Panc1 (cell line): ENCODE measurements at regions not wholly inside any gene's neighbourhood (a gene's known extent, or its start where the extent isn't known, plus 50 kb on each side); places are given as distances from the start of the nearest gene placed in this dataset.

ENCODE experiments used
- ATAC-seq: fragments of 200-7000 bp; cut with Tn5 transposase; 2 replicates; pipeline ENCODE4 v1.9.1; 2020; ENCODE audit warnings: mild to moderate bottlenecking, moderate library complexity
- BruUV-seq: library from RNA; stranded (reverse); fragments of 400-500 nt; replicated peaks from 2 replicates; lab custom pipeline; 2021; lab: Mats Ljungman, UMichigan
- CTCF ChIA-PET: fragments of 300-600 bp; sonication (Branson Sonifier 250); formaldehyde crosslinking; loops from one replicate; lab custom pipeline; 2022; ENCODE audit warnings: antibody characterized with exemption; lab: Charles Lee
- POLR2A ChIA-PET: fragments of 300-600 bp; sonication (Branson Sonifier 250); formaldehyde crosslinking; loops from one replicate; lab custom pipeline; 2022; ENCODE audit warnings: antibody characterized with exemption; lab: Charles Lee
- DNase-seq: peaks from one replicate; pipeline ENCODE4 v3.0.0-alpha.2; 2010; ENCODE audit warnings: low read depth, low spot score
- H3K27ac ChIP-seq: 2 replicates; pipeline ENCODE4 v1.5.1; 2011; ENCODE audit warnings: mild to moderate bottlenecking, low read length, inconsistent platforms
- H3K27me3 ChIP-seq: fragments of 200-500 bp; sonication (Bioruptor generic); 2 replicates; pipeline ENCODE4 v1.6.0; 2014; ENCODE audit warnings: low read length, inconsistent platforms; ENCODE audit not compliant: control insufficient read depth, insufficient read depth
- H3K36me3 ChIP-seq: fragments of 200-500 bp; sonication (Bioruptor generic); 2 replicates; pipeline ENCODE4 v1.5.1; 2014; ENCODE audit warnings: inconsistent platforms, mild to moderate bottlenecking, low read length, moderate library complexity; ENCODE audit not compliant: control insufficient read depth, insufficient read depth
- H3K4me1 ChIP-seq: 2 replicates; pipeline ENCODE4 v1.5.1; 2011; ENCODE audit warnings: inconsistent platforms, mild to moderate bottlenecking, low read length, moderate library complexity; ENCODE audit not compliant: control insufficient read depth, insufficient read depth
- H3K4me3 ChIP-seq, 2 experiments: 2 replicates each; pipeline ENCODE4 v1.5.1; 2011 to 2012; ENCODE audit warnings: low read depth in 2 of 2, low read length in 2 of 2, mild to moderate bottlenecking in 2 of 2, inconsistent platforms in 1 of 2, moderate library complexity in 1 of 2
- H3K9me3 ChIP-seq: fragments of 200-500 bp; sonication (Bioruptor generic); 2 replicates; pipeline ENCODE4 v1.5.1; 2014; ENCODE audit warnings: low read depth, mild to moderate bottlenecking, inconsistent platforms, low read length, moderate library complexity; ENCODE audit not compliant: control insufficient read depth, insufficient read depth
- CTCF ChIP-seq: fragments of 450-650 bp; IDR thresholded peaks from 2 replicates; pipeline ENCODE4 v1.5.1; 2017; ENCODE audit warnings: mild to moderate bottlenecking
- POLR2AphosphoS5 ChIP-seq: IDR thresholded peaks from 2 replicates; pipeline ENCODE4 v1.6.1; 2012; ENCODE audit warnings: mild to moderate bottlenecking, low read depth, low read length, moderate library complexity
- SIN3A ChIP-seq: IDR thresholded peaks from 2 replicates; pipeline ENCODE4 v1.6.1; 2012; ENCODE audit warnings: low read depth, mild to moderate bottlenecking, low read length, moderate library complexity, borderline replicate concordance; ENCODE audit not compliant: insufficient read depth
- TCF7L2 ChIP-seq: IDR thresholded peaks from 2 replicates; pipeline ENCODE4 v1.6.1; 2011; ENCODE audit warnings: mild to moderate bottlenecking, low read depth, low read length, inconsistent platforms
- in situ Hi-C: cut with HindIII; loops from 2 replicates; pipeline ENCODE4 v1.10.0; 2016; ENCODE audit warnings: low sequenced_read_pairs, low pct_unique_long_range_greater_than_20kb
- intact Hi-C: fragments of 100-400 bp; cut with micrococcal nuclease; formaldehyde crosslinking; loops from one replicate; pipeline ENCODE4 v1.10.0; 2022; ENCODE audit not compliant: unreplicated experiment
- TF ChIP-seq, protein P1 (sequence below), 2 experiments: IDR thresholded peaks; 2 replicates each; pipeline ENCODE4 v1.6.1; 2011 to 2012; ENCODE audit warnings: low read depth in 2 of 2, control low read depth in 1 of 2, low read length in 1 of 2, mild to moderate bottlenecking in 1 of 2, moderate library complexity in 1 of 2; ENCODE audit not compliant: insufficient read depth in 1 of 2

DNA sequence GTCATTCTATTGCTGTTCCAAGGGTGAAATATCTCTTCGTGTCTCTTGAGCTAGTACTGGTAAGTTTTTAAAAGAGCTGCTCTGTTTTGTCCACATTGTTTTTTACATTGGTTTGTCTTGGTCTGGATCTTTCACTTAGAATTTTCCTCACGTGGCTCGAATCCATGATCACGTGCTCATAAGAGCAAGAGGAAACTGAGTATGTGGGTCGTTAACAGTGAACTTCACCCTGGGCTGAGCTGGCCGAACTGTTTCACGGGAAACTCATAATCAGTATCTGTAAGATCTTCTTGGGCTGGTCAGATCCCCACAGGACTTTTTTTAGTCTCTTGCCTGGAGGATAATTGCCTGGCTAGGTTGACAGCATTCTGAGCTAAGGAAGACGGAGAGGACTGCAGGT lies 77.8 kb upstream of the HELT start:
- ChIA-PET CTCF (no interaction called here), POLR2A (no interaction called here)
- Histone ChIP-seq H3K4me3 (no peak overlapping the region), H3K36me3 (no peaks in the 10 kb centered on the region), H3K4me1 (no peaks in the 10 kb centered on the region), H3K27ac (no peak overlapping the region), H3K27me3 (peaks cover 3% of the 10 kb centered on the region; the same call in 1 of the 2 replicates), H3K9me3 (no peaks in the 10 kb centered on the region)
- in situ Hi-C loops (no loop called here), intact Hi-C loops (no loop called here)
- TF ChIP-seq TCF7L2 (no peak), SIN3A (no peak), POLR2AphosphoS5 (no peak), CTCF (no peak)
- TF ChIP-seq, protein P1, sequence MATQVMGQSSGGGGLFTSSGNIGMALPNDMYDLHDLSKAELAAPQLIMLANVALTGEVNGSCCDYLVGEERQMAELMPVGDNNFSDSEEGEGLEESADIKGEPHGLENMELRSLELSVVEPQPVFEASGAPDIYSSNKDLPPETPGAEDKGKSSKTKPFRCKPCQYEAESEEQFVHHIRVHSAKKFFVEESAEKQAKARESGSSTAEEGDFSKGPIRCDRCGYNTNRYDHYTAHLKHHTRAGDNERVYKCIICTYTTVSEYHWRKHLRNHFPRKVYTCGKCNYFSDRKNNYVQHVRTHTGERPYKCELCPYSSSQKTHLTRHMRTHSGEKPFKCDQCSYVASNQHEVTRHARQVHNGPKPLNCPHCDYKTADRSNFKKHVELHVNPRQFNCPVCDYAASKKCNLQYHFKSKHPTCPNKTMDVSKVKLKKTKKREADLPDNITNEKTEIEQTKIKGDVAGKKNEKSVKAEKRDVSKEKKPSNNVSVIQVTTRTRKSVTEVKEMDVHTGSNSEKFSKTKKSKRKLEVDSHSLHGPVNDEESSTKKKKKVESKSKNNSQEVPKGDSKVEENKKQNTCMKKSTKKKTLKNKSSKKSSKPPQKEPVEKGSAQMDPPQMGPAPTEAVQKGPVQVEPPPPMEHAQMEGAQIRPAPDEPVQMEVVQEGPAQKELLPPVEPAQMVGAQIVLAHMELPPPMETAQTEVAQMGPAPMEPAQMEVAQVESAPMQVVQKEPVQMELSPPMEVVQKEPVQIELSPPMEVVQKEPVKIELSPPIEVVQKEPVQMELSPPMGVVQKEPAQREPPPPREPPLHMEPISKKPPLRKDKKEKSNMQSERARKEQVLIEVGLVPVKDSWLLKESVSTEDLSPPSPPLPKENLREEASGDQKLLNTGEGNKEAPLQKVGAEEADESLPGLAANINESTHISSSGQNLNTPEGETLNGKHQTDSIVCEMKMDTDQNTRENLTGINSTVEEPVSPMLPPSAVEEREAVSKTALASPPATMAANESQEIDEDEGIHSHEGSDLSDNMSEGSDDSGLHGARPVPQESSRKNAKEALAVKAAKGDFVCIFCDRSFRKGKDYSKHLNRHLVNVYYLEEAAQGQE (IDR thresholded peaks at IDR 0.05; ENCODE audit: insufficient read depth in 1 of 2, low read depth in 2 of 2, low read length in 1 of 2), result no peak
- DNase-seq, result no peak
- BruUV-seq, result no TSS peak
- no peak for ATAC-seq

DNA sequence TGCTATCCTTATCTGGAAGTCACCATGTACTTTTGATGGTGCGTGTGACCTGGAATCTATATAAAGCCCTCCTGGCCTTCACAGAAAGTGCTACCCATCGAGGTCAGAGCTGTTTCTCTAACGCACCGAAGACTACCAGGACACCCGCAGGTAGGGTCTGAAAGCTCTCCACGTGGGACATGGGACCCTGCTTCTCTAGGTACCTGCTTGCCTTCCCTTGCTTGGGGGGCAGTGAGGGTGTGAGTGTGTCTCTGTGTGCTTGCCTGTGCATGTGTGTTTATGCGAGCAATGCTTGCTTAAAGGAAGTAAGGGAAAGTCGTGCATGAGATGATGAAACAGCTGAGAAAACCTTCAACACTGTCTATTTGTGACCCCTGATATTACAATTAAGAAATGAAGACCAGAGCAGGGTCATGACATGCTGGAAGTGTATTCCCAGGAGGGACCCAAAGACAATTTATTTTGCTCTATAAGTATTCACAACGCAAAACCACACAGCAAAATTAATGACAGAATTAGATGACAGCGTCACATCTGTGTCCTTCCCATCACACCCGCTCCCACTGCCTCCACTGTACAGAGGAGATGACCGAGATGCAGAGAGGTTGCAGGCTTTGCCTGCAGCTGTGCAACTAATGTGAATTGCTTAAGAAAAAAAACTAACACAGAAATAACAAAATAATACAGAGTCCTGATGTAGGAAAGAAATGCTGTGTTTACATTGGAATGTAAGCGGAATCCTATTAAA lies 76.4 kb upstream of the HELT start:
- in situ Hi-C loops, result no loop called here
- CTCF ChIA-PET, result no interaction called here

More for the DNA sequence above, 76.4 kb upstream of the HELT start:
- Histone ChIP-seq H3K27me3 (peaks cover 7% of the 10 kb centered on the region; the same call in 1 of the 2 replicates), H3K4me1 (no peaks in the 10 kb centered on the region), H3K36me3 (no peaks in the 10 kb centered on the region), H3K27ac (no peak overlapping the region), H3K4me3 (no peak overlapping the region), H3K9me3 (no peaks in the 10 kb centered on the region)
- POLR2A ChIA-PET, result no interaction called here
- TF ChIP-seq SIN3A (no peak), TCF7L2 (no peak), POLR2AphosphoS5 (no peak), CTCF (no peak)
- TF ChIP-seq, protein P1 (IDR thresholded peaks at IDR 0.05; ENCODE audit: insufficient read depth in 1 of 2, low read depth in 2 of 2, low read length in 1 of 2), result no peak
- DNase-seq (no peak), ATAC-seq (no peak)
- BruUV-seq, result no TSS peak
- intact Hi-C loops, result no loop called here
